ENCODE measurements at regions not wholly inside any gene's neighbourhood (a gene's known extent, or its start where the extent isn't known, plus 50 kb on each side); places are given as distances from the start of the nearest gene placed in this dataset.

- no peaks in the 10 kb centered on the region for H3K27me3 Mint-ChIP-seq (ENCODE audit: unreplicated experiment)
- no peaks in the 10 kb centered on the region for H3K36me3 Mint-ChIP-seq (ENCODE audit: low read depth, unreplicated experiment)
- H3K4me1 Mint-ChIP-seq (ENCODE audit: unreplicated experiment): no peaks in the 10 kb centered on the region
- no peaks in the 10 kb centered on the region for H3K9me3 Mint-ChIP-seq (ENCODE audit: unreplicated experiment)
- no peak overlapping the region for H3K4me3 Mint-ChIP-seq (ENCODE audit: unreplicated experiment)
- TF ChIP-seq CTCF (IDR thresholded peaks at IDR 0.05; ENCODE audit: unreplicated experiment): no peak
- no peak for DNase-seq (ENCODE audit: low spot score)
- no peak overlapping the region for H3K27ac Mint-ChIP-seq (ENCODE audit: unreplicated experiment)
Observed at GRCh38 chr14:98685725-98686124, 586.3 kb downstream of the BCL11B start.

- no peaks in the 10 kb centered on the region for H3K36me3 Mint-ChIP-seq (ENCODE audit: low read depth, unreplicated experiment)
- no peaks in the 10 kb centered on the region for H3K4me1 Mint-ChIP-seq (ENCODE audit: unreplicated experiment)
- H3K27ac Mint-ChIP-seq (ENCODE audit: unreplicated experiment): no peak overlapping the region
- no peaks in the 10 kb centered on the region for H3K9me3 Mint-ChIP-seq (ENCODE audit: unreplicated experiment)
- no peak for DNase-seq (ENCODE audit: low spot score)
- TF ChIP-seq CTCF (IDR thresholded peaks at IDR 0.05; ENCODE audit: unreplicated experiment): no peak
- H3K27me3 Mint-ChIP-seq (ENCODE audit: unreplicated experiment): no peaks in the 10 kb centered on the region
- no peak overlapping the region for H3K4me3 Mint-ChIP-seq (ENCODE audit: unreplicated experiment)
Observed at GRCh38 chr14:98688446-98688845, 583.6 kb downstream of the BCL11B start.

GRCh38 chr14:98689951-98690350 is 582.0 kb downstream of the BCL11B start:
- H3K4me1 Mint-ChIP-seq (ENCODE audit: unreplicated experiment): no peaks in the 10 kb centered on the region
- no peaks in the 10 kb centered on the region for H3K36me3 Mint-ChIP-seq (ENCODE audit: low read depth, unreplicated experiment)

GRCh38 chr14:98692832-98693231 is 579.2 kb downstream of the BCL11B start:
- Mint-ChIP-seq H3K27me3 (ENCODE audit: unreplicated experiment) (peaks cover 1% of the 10 kb centered on the region), H3K9me3 (ENCODE audit: unreplicated experiment) (no peaks in the 10 kb centered on the region), H3K27ac (ENCODE audit: unreplicated experiment) (no peak overlapping the region), H3K36me3 (ENCODE audit: low read depth, unreplicated experiment) (no peaks in the 10 kb centered on the region), H3K4me1 (ENCODE audit: unreplicated experiment) (no peaks in the 10 kb centered on the region), H3K4me3 (ENCODE audit: unreplicated experiment) (no peak overlapping the region)
- DNase-seq (ENCODE audit: low spot score): no peak
- TF ChIP-seq CTCF (IDR thresholded peaks at IDR 0.05; ENCODE audit: unreplicated experiment): no peak

More at GRCh38 chr14:98689951-98690350, 582.0 kb downstream of the BCL11B start:
- no peak for DNase-seq (ENCODE audit: low spot score)
- Mint-ChIP-seq H3K4me3 (ENCODE audit: unreplicated experiment) (no peak overlapping the region), H3K27me3 (ENCODE audit: unreplicated experiment) (no peaks in the 10 kb centered on the region), H3K27ac (ENCODE audit: unreplicated experiment) (no peak overlapping the region), H3K9me3 (ENCODE audit: unreplicated experiment) (no peaks in the 10 kb centered on the region)
- no peak for TF ChIP-seq CTCF (IDR thresholded peaks at IDR 0.05; ENCODE audit: unreplicated experiment)

- Mint-ChIP-seq H3K27me3 (ENCODE audit: unreplicated experiment) (peaks cover 1% of the 10 kb centered on the region), H3K36me3 (ENCODE audit: low read depth, unreplicated experiment) (no peaks in the 10 kb centered on the region), H3K4me1 (ENCODE audit: unreplicated experiment) (no peaks in the 10 kb centered on the region), H3K9me3 (ENCODE audit: unreplicated experiment) (no peaks in the 10 kb centered on the region), H3K27ac (ENCODE audit: unreplicated experiment) (no peak overlapping the region), H3K4me3 (ENCODE audit: unreplicated experiment) (no peak overlapping the region)
- no peak for DNase-seq (ENCODE audit: low spot score)
- no peak for TF ChIP-seq CTCF (IDR thresholded peaks at IDR 0.05; ENCODE audit: unreplicated experiment)
Observed at GRCh38 chr14:98694541-98694940, 577.5 kb downstream of the BCL11B start.
